Endothelial cell of umbilical vein (primary cell): ENCODE measurements at regions not wholly inside any gene's neighbourhood (a gene's known extent, or its start where the extent isn't known, plus 50 kb on each side); places are given as distances from the start of the nearest gene placed in this dataset.

Source experiments
- BruUV-seq: library from RNA; stranded (reverse); fragments of 400-500 nt; replicated peaks from 2 replicates; lab custom pipeline; 2021; lab: Mats Ljungman, UMichigan
- CTCF ChIA-PET: fragments of 300-600, 350-600 bp; sonication (Branson Sonifier 250); formaldehyde crosslinking; loops from one replicate; lab custom pipeline; 2021; ENCODE audit warnings: antibody characterized with exemption, inconsistent platforms; lab: Charles Lee
- POLR2A ChIA-PET: fragments of 300-600, 350-600 bp; sonication (Branson Sonifier 250); formaldehyde crosslinking; loops from one replicate; lab custom pipeline; 2021; ENCODE audit warnings: antibody characterized with exemption, inconsistent platforms; lab: Charles Lee
- DNase-seq: peaks from one replicate; pipeline ENCODE4 v3.0.0-alpha.2; 2011; ENCODE audit warnings: low read depth, low spot score
- FAIRE-seq: peaks from 2 replicates; lab custom pipeline; 2011; peaks lifted over from hg19 to GRCh38; lab: Jason Lieb, UNC
- H2AFZ ChIP-seq: 2 replicates; pipeline ENCODE4 v1.6.0; 2012; ENCODE audit warnings: low read depth, low read length, control low read depth, inconsistent platforms
- H3K27ac ChIP-seq: 2 replicates; pipeline ENCODE4 v1.5.1; 2011; ENCODE audit warnings: low read depth, mild to moderate bottlenecking, control low read depth, low read length, moderate library complexity; ENCODE audit not compliant: insufficient read depth
- H3K27me3 ChIP-seq, 2 experiments: 2 replicates each; pipeline versions ENCODE4 v1.6.0 to v1.6.1; 2011; ENCODE audit warnings: low read length in 2 of 2, mixed read lengths in 1 of 2; ENCODE audit not compliant: control insufficient read depth in 2 of 2, insufficient read depth in 2 of 2
- H3K36me3 ChIP-seq, 2 experiments: 2 replicates in 1 of 2; 3 replicates in 1 of 2; pipeline ENCODE4 v1.5.1; 2011; ENCODE audit warnings: low read length in 2 of 2, mild to moderate bottlenecking in 1 of 2, moderate library complexity in 1 of 2; ENCODE audit not compliant: control insufficient read depth in 2 of 2, insufficient read depth in 2 of 2; ENCODE audit errors: extremely low read depth in 1 of 2
- H3K4me1 ChIP-seq: 3 replicates; pipeline ENCODE4 v1.5.1; 2011; ENCODE audit warnings: mild to moderate bottlenecking, low read length; ENCODE audit not compliant: control insufficient read depth, insufficient read depth; ENCODE audit errors: extremely low read depth
- H3K4me2 ChIP-seq: 2 replicates; pipeline ENCODE4 v1.6.1; 2011; ENCODE audit warnings: low read length, control low read depth, mixed read lengths; ENCODE audit not compliant: insufficient read depth
- H3K4me3 ChIP-seq, 3 experiments: fragments of 200-600 bp in 1 of 3; sonication (generic), shearing (Covaris generic) in 1 of 3; replicated peaks in 1 of 3; 2 replicates each; pipeline ENCODE4 v1.5.1; 2011 to 2016; ENCODE audit warnings: control low read depth in 3 of 3, low read length in 3 of 3, mild to moderate bottlenecking in 2 of 3, inconsistent platforms in 1 of 3, low read depth in 1 of 3, moderate library complexity in 1 of 3; ENCODE audit not compliant: insufficient read depth in 1 of 3
- H3K79me2 ChIP-seq: 2 replicates; pipeline ENCODE4 v1.6.0; 2012; ENCODE audit warnings: low read length, inconsistent platforms; ENCODE audit not compliant: control insufficient read depth, insufficient read depth
- H3K9ac ChIP-seq: replicated peaks from 2 replicates; pipeline ENCODE3; 2011; ENCODE audit warnings: low read length, control low read depth; ENCODE audit not compliant: insufficient read depth; ENCODE audit errors: extremely low read depth
- H3K9me1 ChIP-seq: replicated peaks from 3 replicates; pipeline ENCODE4 v1.6.0; 2011; ENCODE audit warnings: mild to moderate bottlenecking, low read length; ENCODE audit not compliant: control insufficient read depth, insufficient read depth; ENCODE audit errors: extremely low read depth
- H3K9me3 ChIP-seq: replicated peaks from 2 replicates; pipeline ENCODE4 v1.5.1; 2012; ENCODE audit warnings: low read length, inconsistent platforms; ENCODE audit not compliant: control insufficient read depth, insufficient read depth
- H4K20me1 ChIP-seq: replicated peaks from 2 replicates; pipeline ENCODE3; 2011; ENCODE audit warnings: mild to moderate bottlenecking, low read length; ENCODE audit not compliant: control insufficient read depth, insufficient read depth; ENCODE audit errors: extremely low read depth
- FOS ChIP-seq: IDR thresholded peaks from 2 replicates; pipeline ENCODE4 v1.6.1; 2011; ENCODE audit warnings: mild to moderate bottlenecking, low read length, moderate library complexity, borderline replicate concordance; ENCODE audit not compliant: insufficient read depth
- GATA2 ChIP-seq: IDR thresholded peaks from 2 replicates; pipeline ENCODE4 v1.7.0; 2011; ENCODE audit warnings: low read depth, mild to moderate bottlenecking, moderate library complexity, mixed read lengths, low read length; ENCODE audit not compliant: insufficient read length, insufficient read depth
- JUN ChIP-seq: IDR thresholded peaks from 2 replicates; pipeline ENCODE4 v1.6.1; 2011; ENCODE audit warnings: borderline replicate concordance, low read depth; ENCODE audit not compliant: insufficient read length, insufficient read depth
- MYC ChIP-seq: IDR thresholded peaks from one replicate; pipeline ENCODE4 v1.6.1; 2011; ENCODE audit warnings: mild to moderate bottlenecking, low read depth, low read length
- POLR2A ChIP-seq: IDR thresholded peaks from 2 replicates; pipeline ENCODE4 v1.6.1; 2012; ENCODE audit warnings: low read depth, mild to moderate bottlenecking, control low read depth, low read length
- dilution Hi-C: fragments of 300-500 bp; cut with MboI; formaldehyde crosslinking; loops from one replicate; pipeline ENCODE4 v1.15.0; 2019; ENCODE audit warnings: low sequenced_read_pairs; ENCODE audit not compliant: extremely low pct_ligation_motif_present
- intact Hi-C: fragments of 100-400 bp; cut with micrococcal nuclease; formaldehyde crosslinking; loops from one replicate; pipeline ENCODE4 v1.10.0; 2022

DNA sequence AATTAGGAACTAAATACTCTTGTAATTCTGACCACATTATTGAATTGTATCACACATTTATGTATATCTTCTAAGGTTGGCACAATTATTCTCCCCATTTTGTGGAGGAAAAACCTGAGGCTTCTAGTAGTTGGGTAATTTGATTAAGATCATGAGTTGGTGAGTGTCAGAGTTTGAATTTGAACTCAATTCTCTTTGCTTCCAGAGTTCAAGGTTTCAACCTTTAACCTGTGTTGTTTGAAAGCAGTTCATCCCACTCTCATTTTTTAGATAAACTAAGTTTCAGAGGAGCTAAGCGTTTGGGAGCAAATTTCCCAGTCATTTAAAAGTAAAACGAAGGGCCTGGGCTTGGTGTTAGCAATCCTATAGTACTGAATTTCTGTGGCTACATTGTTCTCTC lies 293.4 kb downstream of the ADGRL2 start:
- no peaks in the 10 kb centered on the region for H3K36me3 ChIP-seq
- no peak overlapping the region for H3K9ac ChIP-seq
- TF ChIP-seq JUN: no peak
- no TSS peak for BruUV-seq
- H2AFZ ChIP-seq: no peak overlapping the region
- CTCF ChIA-PET: no interaction called here
- dilution Hi-C loops: no loop called here
- H3K9me3 ChIP-seq: no peaks in the 10 kb centered on the region
- H3K4me2 ChIP-seq: no peak overlapping the region
- FAIRE-seq (no peak), DNase-seq (no peak)
- H3K4me1 ChIP-seq: no peaks in the 10 kb centered on the region
- H3K27me3 ChIP-seq: no peaks in the 10 kb centered on the region
- no peaks in the 10 kb centered on the region for H3K9me1 ChIP-seq
- H3K4me3 ChIP-seq: no peak overlapping the region
- H3K79me2 ChIP-seq: no peaks in the 10 kb centered on the region
- POLR2A ChIA-PET: no interaction called here
- H3K27ac ChIP-seq: no peak overlapping the region
- intact Hi-C loops: no loop called here
- no peaks in the 10 kb centered on the region for H4K20me1 ChIP-seq

DNA sequence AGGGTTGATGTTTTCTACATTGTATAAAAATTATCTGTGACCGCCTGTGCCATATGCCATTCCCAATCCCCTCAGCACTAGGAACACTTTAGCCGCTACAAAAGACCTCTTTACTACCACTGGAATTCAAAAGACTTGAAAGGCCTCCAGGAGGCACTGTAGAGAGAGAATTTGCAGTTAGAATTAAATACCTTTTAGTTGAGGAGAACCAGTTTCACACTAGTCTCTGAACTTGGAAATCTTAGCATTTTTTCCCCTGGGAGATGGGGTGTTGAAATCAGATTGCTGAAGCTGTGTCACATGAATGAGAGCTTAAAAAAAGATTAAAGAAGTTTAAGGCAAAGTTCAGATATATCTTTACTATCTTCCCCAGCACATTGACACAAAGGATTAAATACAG lies 291.0 kb downstream of the ADGRL2 start:
- ChIA-PET CTCF (interaction anchor here (2.4 kb wide), 1 partner anchor 9 kb away, joined by 10 read pairs; no protein-coding TSS in a partner anchor), POLR2A (no interaction called here)
- intact Hi-C loops: no loop called here
- Histone ChIP-seq H3K27me3 (no peaks in the 10 kb centered on the region), H4K20me1 (no peaks in the 10 kb centered on the region), H3K36me3 (no peaks in the 10 kb centered on the region), H3K4me2 (no peak overlapping the region), H3K9me1 (no peaks in the 10 kb centered on the region), H3K4me1 (no peaks in the 10 kb centered on the region), H3K27ac (no peak overlapping the region), H2AFZ (no peak overlapping the region), H3K9me3 (no peaks in the 10 kb centered on the region), H3K4me3 (no peak overlapping the region), H3K9ac (no peak overlapping the region), H3K79me2 (no peaks in the 10 kb centered on the region)
- no TSS peak for BruUV-seq
- TF ChIP-seq GATA2 (no peak), MYC (no peak), FOS (no peak), POLR2A (no peak)
- dilution Hi-C loops: no loop called here
- no peak for FAIRE-seq
- DNase-seq: no peak
